Mucosa of rectum (tissue), 2 donors: ENCODE measurements at regions not wholly inside any gene's neighbourhood (a gene's known extent, or its start where the extent isn't known, plus 50 kb on each side); places are given as distances from the start of the nearest gene placed in this dataset.
"Not testable (repeated sequence)": the region's sequence is repeated elsewhere in the genome, so short reads cannot be mapped to it uniquely, and the experiment has no call there.

Source experiments
- H3K27ac ChIP-seq, 2 donors: one replicate each; pipeline ENCODE4 v1.7.0; 2013; ENCODE audit warnings: inconsistent platforms in 2 of 2, low read depth in 2 of 2, low read length in 2 of 2
- H3K27me3 ChIP-seq, 2 donors: one replicate each; pipeline ENCODE4 v1.7.0; 2013; ENCODE audit warnings: low read length in 2 of 2; ENCODE audit not compliant: control insufficient read depth in 2 of 2, insufficient read depth in 2 of 2
- H3K36me3 ChIP-seq, 2 donors: one replicate each; pipeline ENCODE4 v1.7.0; 2013; ENCODE audit warnings: low read length in 2 of 2; ENCODE audit not compliant: control insufficient read depth in 2 of 2, insufficient read depth in 2 of 2
- H3K4me1 ChIP-seq, 2 donors: one replicate each; pipeline ENCODE4 v1.7.0; 2013; ENCODE audit warnings: low read length in 2 of 2, mild to moderate bottlenecking in 1 of 2; ENCODE audit not compliant: control insufficient read depth in 2 of 2, insufficient read depth in 2 of 2
- H3K4me3 ChIP-seq, 2 donors: one replicate each; pipeline ENCODE4 v1.7.0; 2013; ENCODE audit warnings: low read length in 2 of 2
- H3K9ac ChIP-seq, 2 donors: one replicate each; pipeline ENCODE4 v1.7.0; 2013; ENCODE audit warnings: low read length in 2 of 2, low read depth in 1 of 2, mild to moderate bottlenecking in 1 of 2
- H3K9me3 ChIP-seq, 2 donors: one replicate each; pipeline ENCODE4 v1.7.0; 2013; ENCODE audit warnings: low read length in 2 of 2; ENCODE audit not compliant: control insufficient read depth in 2 of 2
- donor health status: healthy.
- donor health status: Normal muscosa, but diverticular disease.

DNA sequence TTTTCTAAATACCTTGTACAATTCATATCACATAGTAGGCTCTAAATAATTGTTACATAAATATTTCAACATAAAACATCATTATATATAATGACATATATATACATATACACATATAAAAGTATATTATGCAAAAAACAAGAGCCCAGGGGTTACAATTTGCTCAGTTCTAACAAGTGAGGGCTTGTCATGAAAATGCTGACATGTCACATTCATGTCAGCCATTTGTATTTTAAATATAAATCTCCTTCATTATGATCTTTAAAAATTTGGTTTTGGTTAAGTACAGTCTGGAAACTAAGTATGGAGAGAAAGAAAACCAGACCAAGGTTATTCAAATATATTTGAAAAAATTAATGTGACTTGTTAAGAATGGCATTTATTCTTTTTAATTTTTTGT lies 2745.4 kb downstream of the PCDH7 start:
- Histone ChIP-seq H3K9me3 (no peaks in the 10 kb centered on the region), H3K9ac (no peak overlapping the region), H3K27me3 (no peaks in the 10 kb centered on the region), H3K27ac (no peak overlapping the region), H3K4me3 (no peak overlapping the region), H3K4me1 (no peaks in the 10 kb centered on the region), H3K36me3 (no peaks in the 10 kb centered on the region)

DNA sequence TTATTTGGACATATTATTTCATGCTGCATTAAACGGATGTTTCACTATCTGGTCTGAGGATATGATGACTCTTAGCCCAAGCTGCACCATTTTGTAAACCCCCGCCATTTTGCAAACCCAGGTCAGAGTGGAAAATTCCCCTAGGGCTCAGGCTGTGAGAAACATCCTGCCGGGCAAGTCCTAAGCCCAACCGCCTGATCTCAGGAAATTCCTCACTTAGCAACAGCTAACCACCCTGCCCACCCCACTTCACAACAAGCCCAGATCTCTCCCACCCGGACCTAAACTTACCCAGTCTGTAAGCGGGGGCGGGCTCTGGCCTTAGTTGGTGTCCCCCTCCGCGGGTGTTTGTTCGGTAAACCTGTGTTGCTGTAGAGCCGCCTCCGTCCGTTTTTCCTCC lies 2747.1 kb downstream of the PCDH7 start:
- H3K4me1 ChIP-seq = no peaks in the 10 kb centered on the region
- no peaks in the 10 kb centered on the region for H3K36me3 ChIP-seq
- no peak overlapping the region for H3K27ac ChIP-seq
- no peak overlapping the region for H3K4me3 ChIP-seq
- H3K9ac ChIP-seq = no peak overlapping the region
- H3K9me3 ChIP-seq = no peaks in the 10 kb centered on the region
- H3K27me3 ChIP-seq = no peaks in the 10 kb centered on the region

GRCh38 chr4:33470805-33471204 lies 2750.6 kb downstream of the PCDH7 start:
- H3K4me3 ChIP-seq = no peak overlapping the region
- no peak overlapping the region for H3K27ac ChIP-seq
- no peak overlapping the region for H3K9ac ChIP-seq
- no peaks in the 10 kb centered on the region for H3K36me3 ChIP-seq
- H3K4me1 ChIP-seq = no peaks in the 10 kb centered on the region
- no peaks in the 10 kb centered on the region for H3K9me3 ChIP-seq
- H3K27me3 ChIP-seq = no peaks in the 10 kb centered on the region

DNA sequence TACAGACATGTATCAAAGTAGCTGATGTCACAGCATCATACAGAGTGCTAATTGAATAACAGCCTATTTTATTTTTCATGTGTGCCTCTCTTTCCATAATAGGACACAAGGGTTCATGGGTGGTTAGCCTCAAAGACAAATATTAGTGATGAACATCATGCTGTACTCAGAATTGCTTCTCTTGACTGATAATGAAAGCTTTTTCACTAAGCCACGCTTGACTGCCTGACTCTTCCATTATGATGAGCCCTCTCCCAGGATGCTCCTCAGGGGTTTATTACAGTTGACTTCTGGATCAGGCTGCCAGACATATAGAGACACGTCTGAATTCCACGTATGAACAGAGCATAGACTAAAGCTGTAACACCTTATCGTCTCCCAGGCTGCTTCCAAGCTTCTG lies 2757.5 kb downstream of the PCDH7 start:
- H3K4me3 ChIP-seq = no peak overlapping the region
- no peaks in the 10 kb centered on the region for H3K36me3 ChIP-seq
- H3K27ac ChIP-seq = no peak overlapping the region
- H3K9ac ChIP-seq = no peak overlapping the region
- no peaks in the 10 kb centered on the region for H3K4me1 ChIP-seq
- peaks cover 0 to 2% of the 10 kb centered on the region in 2 donors for H3K9me3 ChIP-seq
- no peaks in the 10 kb centered on the region for H3K27me3 ChIP-seq

DNA sequence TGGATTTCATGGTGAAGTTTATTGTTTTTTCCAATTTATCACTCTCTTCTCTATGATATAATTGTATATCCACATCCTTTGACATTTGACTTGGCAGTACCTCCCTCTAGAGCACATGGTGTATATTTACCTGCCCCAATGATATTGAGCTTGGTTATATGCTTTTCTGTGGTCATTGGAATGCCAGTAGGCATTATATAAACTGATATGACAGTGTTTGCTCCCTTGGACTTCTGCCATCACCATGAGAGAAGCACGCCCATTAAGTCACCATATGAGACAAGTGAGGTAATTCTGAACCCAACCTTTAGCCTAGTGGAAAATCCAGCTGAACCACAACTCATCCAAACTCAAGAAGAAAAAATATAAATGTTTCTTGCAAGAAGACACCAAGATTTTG lies 2761.5 kb downstream of the ARAP2 start:
- no peak overlapping the region for H3K4me3 ChIP-seq
- no peak overlapping the region for H3K9ac ChIP-seq
- no peaks in the 10 kb centered on the region for H3K36me3 ChIP-seq
- no peaks in the 10 kb centered on the region for H3K27me3 ChIP-seq
- peaks cover 0 to under 1% of the 10 kb centered on the region in 2 donors for H3K9me3 ChIP-seq
- H3K27ac ChIP-seq = no peak overlapping the region
- H3K4me1 ChIP-seq = no peaks in the 10 kb centered on the region

DNA sequence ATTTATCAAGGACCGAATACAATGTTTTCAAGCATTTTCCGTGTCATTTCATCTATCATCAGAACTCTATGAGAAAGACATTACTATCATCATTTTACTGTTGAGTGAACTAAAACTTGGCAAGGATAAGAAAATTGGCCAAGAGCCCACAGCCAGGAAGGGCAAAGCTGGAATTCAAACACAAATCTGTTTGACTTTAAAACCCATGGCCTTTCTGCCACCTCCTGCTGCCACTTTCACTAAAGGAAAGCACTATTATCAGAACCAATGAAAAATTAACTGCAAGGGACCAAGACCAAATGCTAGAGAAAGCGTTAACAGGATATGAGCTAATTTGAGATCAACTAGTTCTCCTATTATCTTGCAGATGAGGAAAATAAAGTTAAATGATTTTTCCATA lies 2759.2 kb downstream of the ARAP2 start:
- Histone ChIP-seq H3K36me3 (no peaks in the 10 kb centered on the region), H3K27ac (no peak overlapping the region), H3K9ac (no peak overlapping the region), H3K27me3 (no peaks in the 10 kb centered on the region), H3K4me3 (no peak overlapping the region), H3K9me3 (no peaks in the 10 kb centered on the region), H3K4me1 (no peaks in the 10 kb centered on the region)

DNA sequence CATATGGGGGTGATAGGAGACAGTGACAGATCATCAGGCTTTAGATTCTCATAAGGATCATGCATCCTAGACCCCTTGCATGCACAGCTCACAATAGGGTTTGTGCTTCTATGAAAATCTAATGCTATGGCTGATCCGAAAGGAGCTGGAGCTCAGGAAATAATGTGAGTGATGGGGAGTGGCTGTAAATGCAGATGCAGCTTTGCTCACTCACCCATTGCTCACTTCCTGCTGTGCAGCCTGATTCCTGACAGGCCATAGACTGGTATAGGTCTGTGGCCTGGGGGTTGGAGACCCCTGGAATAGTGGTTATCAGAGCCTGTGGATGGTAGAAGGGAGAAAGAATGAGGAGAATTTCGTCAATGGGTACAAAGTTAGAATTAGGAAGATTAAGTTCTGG lies 2751.1 kb downstream of the ARAP2 start:
- Histone ChIP-seq H3K4me3 (no peak overlapping the region), H3K9ac (no peak overlapping the region), H3K27ac (no peak overlapping the region), H3K4me1 (no peaks in the 10 kb centered on the region), H3K36me3 (no peaks in the 10 kb centered on the region), H3K27me3 (no peaks in the 10 kb centered on the region), H3K9me3 (peaks cover 0 to 5% of the 10 kb centered on the region in 2 donors)

DNA sequence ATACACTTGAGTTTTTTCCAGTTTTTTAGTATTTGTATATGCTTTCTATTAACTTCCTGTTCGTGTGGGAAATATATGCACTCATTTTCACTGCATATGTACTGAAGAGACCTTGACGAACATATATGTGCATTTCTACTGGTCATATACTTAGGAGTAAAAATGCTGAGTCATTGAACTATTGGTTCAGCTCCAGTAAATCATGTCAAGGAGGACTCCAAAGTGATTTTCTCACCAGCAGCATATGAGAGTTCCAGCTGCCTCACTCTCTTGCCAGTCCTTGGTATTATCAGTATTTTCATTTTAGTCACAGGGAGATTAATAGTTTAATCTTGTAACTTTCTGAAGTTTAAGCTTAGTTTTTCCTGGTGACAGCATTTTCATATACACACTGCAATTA lies 2750.2 kb downstream of the ARAP2 start:
- peaks cover 0 to 5% of the 10 kb centered on the region in 2 donors for H3K9me3 ChIP-seq
- H3K36me3 ChIP-seq = no peaks in the 10 kb centered on the region
- H3K9ac ChIP-seq = no peak overlapping the region
- no peaks in the 10 kb centered on the region for H3K27me3 ChIP-seq
- no peak overlapping the region for H3K4me3 ChIP-seq
- H3K27ac ChIP-seq = no peak overlapping the region
- H3K4me1 ChIP-seq = no peaks in the 10 kb centered on the region

- H3K36me3 ChIP-seq, H3K27ac ChIP-seq, H3K9me3 ChIP-seq, H3K4me3 ChIP-seq, H3K4me1 ChIP-seq, H3K9ac ChIP-seq, H3K27me3 ChIP-seq: not testable (repeated sequence)
These were observed 2742.7 kb downstream of the ARAP2 start for GRCh38 chr4:33501587-33501986.

GRCh38 chr4:33512397-33512796 lies 2731.9 kb downstream of the ARAP2 start:
- H3K4me3 ChIP-seq = no peak overlapping the region
- no peaks in the 10 kb centered on the region for H3K36me3 ChIP-seq
- H3K4me1 ChIP-seq = no peaks in the 10 kb centered on the region
- no peaks in the 10 kb centered on the region for H3K27me3 ChIP-seq
- H3K27ac ChIP-seq = no peak overlapping the region
- peaks cover 4 to 7% of the 10 kb centered on the region in 2 donors for H3K9me3 ChIP-seq
- H3K9ac ChIP-seq = no peak overlapping the region

DNA sequence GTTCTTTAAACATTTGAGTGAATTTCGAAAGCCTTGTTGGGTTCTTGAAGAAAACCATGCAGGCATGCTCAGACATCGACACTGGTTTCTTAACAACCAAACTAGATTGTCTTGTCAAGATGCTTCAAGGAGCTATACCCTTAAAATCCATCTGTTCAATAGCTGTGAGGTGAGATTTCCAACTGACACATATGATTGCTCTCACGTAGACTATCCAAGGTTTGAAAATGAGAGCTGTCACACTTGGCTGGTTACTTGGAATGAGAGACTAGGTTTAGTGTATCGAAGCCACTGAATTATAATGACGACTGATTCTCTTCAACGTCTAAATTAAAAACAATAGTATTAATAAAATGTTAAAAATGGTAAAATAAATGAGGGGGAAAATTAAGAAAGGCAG lies 2725.5 kb downstream of the ARAP2 start:
- H3K4me3 ChIP-seq = no peak overlapping the region
- H3K4me1 ChIP-seq = no peaks in the 10 kb centered on the region
- H3K9ac ChIP-seq = no peak overlapping the region
- H3K36me3 ChIP-seq = no peaks in the 10 kb centered on the region
- peaks cover 5 to 7% of the 10 kb centered on the region in 2 donors for H3K9me3 ChIP-seq
- H3K27me3 ChIP-seq = no peaks in the 10 kb centered on the region
- no peak overlapping the region for H3K27ac ChIP-seq
